NT2/D1 (cell line): ENCODE measurements at regions not wholly inside any gene's neighbourhood (a gene's known extent, or its start where the extent isn't known, plus 50 kb on each side); places are given as distances from the start of the nearest gene placed in this dataset.

Source experiments
- DNase-seq: peaks from one replicate; pipeline ENCODE4 v3.0.0-alpha.2; 2011; ENCODE audit warnings: low read depth, low spot score
- H3K27me3 ChIP-seq: 2 replicates; pipeline ENCODE4 v1.6.0; 2011; ENCODE audit warnings: mild to moderate bottlenecking; ENCODE audit not compliant: insufficient read length, insufficient read depth
- H3K36me3 ChIP-seq: 2 replicates; pipeline ENCODE4 v1.6.1; 2011; ENCODE audit warnings: mild to moderate bottlenecking, low read length, mixed read lengths; ENCODE audit not compliant: insufficient read depth, insufficient read length
- H3K4me1 ChIP-seq: 2 replicates; pipeline ENCODE4 v1.5.1; 2011; ENCODE audit not compliant: insufficient read depth, insufficient read length
- H3K4me3 ChIP-seq: 2 replicates; pipeline ENCODE4 v1.5.1; 2011; ENCODE audit warnings: low read depth; ENCODE audit not compliant: insufficient read length
- H3K9ac ChIP-seq: 2 replicates; pipeline ENCODE4 v1.6.0; 2011; ENCODE audit warnings: low read depth; ENCODE audit not compliant: insufficient read length
- H3K9me3 ChIP-seq: 2 replicates; pipeline ENCODE4 v1.5.1; 2011; ENCODE audit warnings: mild to moderate bottlenecking, low read length; ENCODE audit not compliant: insufficient read depth
- SUZ12 ChIP-seq: IDR thresholded peaks from 2 replicates; pipeline ENCODE4 v1.6.1; 2011; ENCODE audit not compliant: insufficient read length, insufficient read depth; ENCODE audit errors: extremely low read depth
- YY1 ChIP-seq: IDR thresholded peaks from 2 replicates; pipeline ENCODE4 v1.6.1; 2011; ENCODE audit not compliant: insufficient read length, insufficient read depth
- ZNF274 ChIP-seq: IDR thresholded peaks from 2 replicates; pipeline ENCODE4 v1.6.1; 2011; ENCODE audit warnings: mild to moderate bottlenecking, low read depth, low read length

- no peak overlapping the region for H3K4me3 ChIP-seq
- DNase-seq = no peak
- no peaks in the 10 kb centered on the region for H3K9me3 ChIP-seq
- H3K27me3 ChIP-seq = no peaks in the 10 kb centered on the region
- H3K4me1 ChIP-seq = no peaks in the 10 kb centered on the region
- TF ChIP-seq SUZ12 (no peak), ZNF274 (no peak), YY1 (no peak)
- no peak overlapping the region for H3K9ac ChIP-seq
- H3K36me3 ChIP-seq = no peaks in the 10 kb centered on the region
These were observed 374.2 kb upstream of the LARGE1 start for GRCh38 chr22:34294476-34294875.

GRCh38 chr22:34294986-34295385 is 374.7 kb upstream of the LARGE1 start:
- Histone ChIP-seq H3K27me3 (no peaks in the 10 kb centered on the region), H3K9ac (no peak overlapping the region), H3K4me1 (no peaks in the 10 kb centered on the region), H3K9me3 (no peaks in the 10 kb centered on the region), H3K36me3 (no peaks in the 10 kb centered on the region), H3K4me3 (no peak overlapping the region)
- DNase-seq = no peak
- TF ChIP-seq YY1 = no peak
- no peak for TF ChIP-seq SUZ12
- TF ChIP-seq ZNF274 = no peak

- no peaks in the 10 kb centered on the region for H3K27me3 ChIP-seq
- no peak for DNase-seq
- H3K9ac ChIP-seq = no peak overlapping the region
- H3K4me3 ChIP-seq = no peak overlapping the region
- H3K4me1 ChIP-seq = no peaks in the 10 kb centered on the region
- TF ChIP-seq YY1 = no peak
- no peak for TF ChIP-seq ZNF274
- no peak for TF ChIP-seq SUZ12
- no peaks in the 10 kb centered on the region for H3K9me3 ChIP-seq
- no peaks in the 10 kb centered on the region for H3K36me3 ChIP-seq
These were observed 376.2 kb upstream of the LARGE1 start for GRCh38 chr22:34296461-34296860.

GRCh38 chr22:34297536-34298120 is 377.4 kb upstream of the LARGE1 start:
- Histone ChIP-seq H3K4me1 (no peaks in the 10 kb centered on the region), H3K9ac (no peak overlapping the region), H3K9me3 (no peaks in the 10 kb centered on the region), H3K27me3 (no peaks in the 10 kb centered on the region), H3K36me3 (no peaks in the 10 kb centered on the region), H3K4me3 (no peak overlapping the region)
- no peak for DNase-seq
- no peak for TF ChIP-seq ZNF274
- TF ChIP-seq YY1 = no peak
- TF ChIP-seq SUZ12 = no peak

GRCh38 chr22:34299496-34299895 is 379.2 kb upstream of the LARGE1 start:
- H3K4me1 ChIP-seq = no peaks in the 10 kb centered on the region
- no peaks in the 10 kb centered on the region for H3K27me3 ChIP-seq
- DNase-seq = no peak
- no peak for TF ChIP-seq SUZ12
- H3K36me3 ChIP-seq = no peaks in the 10 kb centered on the region
- no peaks in the 10 kb centered on the region for H3K9me3 ChIP-seq
- H3K9ac ChIP-seq = no peak overlapping the region
- H3K4me3 ChIP-seq = no peak overlapping the region

- Histone ChIP-seq H3K4me3 (no peak overlapping the region), H3K4me1 (no peaks in the 10 kb centered on the region), H3K27me3 (no peaks in the 10 kb centered on the region), H3K9me3 (no peaks in the 10 kb centered on the region), H3K36me3 (no peaks in the 10 kb centered on the region), H3K9ac (no peak overlapping the region)
- no peak for TF ChIP-seq SUZ12
- TF ChIP-seq ZNF274 = no peak
- TF ChIP-seq YY1 = no peak
- DNase-seq = no peak
These were observed 381.3 kb upstream of the LARGE1 start for GRCh38 chr22:34301569-34301968.

- Histone ChIP-seq H3K27me3 (no peaks in the 10 kb centered on the region), H3K4me3 (no peak overlapping the region), H3K9me3 (no peaks in the 10 kb centered on the region), H3K36me3 (no peaks in the 10 kb centered on the region), H3K9ac (no peak overlapping the region), H3K4me1 (no peaks in the 10 kb centered on the region)
- TF ChIP-seq YY1 = no peak
- no peak for TF ChIP-seq SUZ12
- no peak for TF ChIP-seq ZNF274
- DNase-seq = no peak
These were observed 383.4 kb upstream of the LARGE1 start for GRCh38 chr22:34303656-34304055.

GRCh38 chr22:34306361-34306760 is 386.1 kb upstream of the LARGE1 start:
- Histone ChIP-seq H3K9ac (no peak overlapping the region), H3K4me3 (no peak overlapping the region), H3K9me3 (no peaks in the 10 kb centered on the region), H3K4me1 (no peaks in the 10 kb centered on the region), H3K27me3 (no peaks in the 10 kb centered on the region), H3K36me3 (no peaks in the 10 kb centered on the region)
- DNase-seq = no peak
- TF ChIP-seq SUZ12 (no peak), YY1 (no peak), ZNF274 (no peak)
